ENCODE measurements at regions not wholly inside any gene's neighbourhood (a gene's known extent, or its start where the extent isn't known, plus 50 kb on each side); places are given as distances from the start of the nearest gene placed in this dataset.

- Histone ChIP-seq H3K27me3 (replicated peaks; ENCODE audit: insufficient read depth, low read depth, low read length, poor library complexity) (no peaks in the 10 kb centered on the region), H3K9me3 (ENCODE audit: low read depth, low read length, poor library complexity, severe bottlenecking) (no peaks in the 10 kb centered on the region), H3K4me3 (ENCODE audit: low read depth, low read length, poor library complexity, severe bottlenecking) (no peak overlapping the region), H3K27ac (ENCODE audit: low read depth, low read length, poor library complexity, severe bottlenecking) (no peak overlapping the region), H3K36me3 (ENCODE audit: insufficient read depth, low read length, poor library complexity, severe bottlenecking) (no peaks in the 10 kb centered on the region), H3K4me1 (ENCODE audit: insufficient read depth, low read length, poor library complexity, severe bottlenecking) (no peaks in the 10 kb centered on the region)
- POLR2A ChIA-PET (ENCODE audit: low non-redundant PET) = no interaction called here
- BruUV-seq (replicated peaks) = no TSS peak
- intact Hi-C loops (cut with micrococcal nuclease; ENCODE audit: unreplicated experiment) = no loop called here
- DNase-seq (ENCODE audit: low spot score) = no peak
- CTCF ChIA-PET = no interaction called here
- TF ChIP-seq EZH2 (IDR thresholded peaks at IDR 0.05; ENCODE audit: borderline replicate concordance, low read depth, low read length, poor library complexity, severe bottlenecking) = no peak
Observed at GRCh38 chr11:92130421-92130831, 94.2 kb upstream of the FAT3 start.

GRCh38 chr11:92129811-92130210 lies 94.8 kb upstream of the FAT3 start:
- CTCF ChIA-PET = no interaction called here
- Histone ChIP-seq H3K36me3 (ENCODE audit: insufficient read depth, low read length, poor library complexity, severe bottlenecking) (no peaks in the 10 kb centered on the region), H3K27ac (ENCODE audit: low read depth, low read length, poor library complexity, severe bottlenecking) (no peak overlapping the region), H3K27me3 (replicated peaks; ENCODE audit: insufficient read depth, low read depth, low read length, poor library complexity) (no peaks in the 10 kb centered on the region), H3K9me3 (ENCODE audit: low read depth, low read length, poor library complexity, severe bottlenecking) (no peaks in the 10 kb centered on the region), H3K4me3 (ENCODE audit: low read depth, low read length, poor library complexity, severe bottlenecking) (no peak overlapping the region), H3K4me1 (ENCODE audit: insufficient read depth, low read length, poor library complexity, severe bottlenecking) (no peaks in the 10 kb centered on the region)
- intact Hi-C loops (cut with micrococcal nuclease; ENCODE audit: unreplicated experiment) = no loop called here
- no TSS peak for BruUV-seq (replicated peaks)
- POLR2A ChIA-PET (ENCODE audit: low non-redundant PET) = interaction anchor here (0.6 kb wide), 1 partner anchor 176 kb away, joined by 3 read pairs; no protein-coding TSS in a partner anchor
- DNase-seq (ENCODE audit: low spot score) = no peak
- TF ChIP-seq CTCF (conservative IDR thresholded peaks at IDR 0.05; ENCODE audit: low read depth, low read length) (no peak), EZH2 (IDR thresholded peaks at IDR 0.05; ENCODE audit: borderline replicate concordance, low read depth, low read length, poor library complexity, severe bottlenecking) (no peak)

GRCh38 chr11:92128026-92128425 lies 96.6 kb upstream of the FAT3 start:
- Histone ChIP-seq H3K27ac (ENCODE audit: low read depth, low read length, poor library complexity, severe bottlenecking) (no peak overlapping the region), H3K27me3 (replicated peaks; ENCODE audit: insufficient read depth, low read depth, low read length, poor library complexity) (no peaks in the 10 kb centered on the region), H3K4me1 (ENCODE audit: insufficient read depth, low read length, poor library complexity, severe bottlenecking) (no peaks in the 10 kb centered on the region), H3K4me3 (ENCODE audit: low read depth, low read length, poor library complexity, severe bottlenecking) (no peak overlapping the region), H3K36me3 (ENCODE audit: insufficient read depth, low read length, poor library complexity, severe bottlenecking) (no peaks in the 10 kb centered on the region), H3K9me3 (ENCODE audit: low read depth, low read length, poor library complexity, severe bottlenecking) (no peaks in the 10 kb centered on the region)
- TF ChIP-seq CTCF (conservative IDR thresholded peaks at IDR 0.05; ENCODE audit: low read depth, low read length) (no peak), EZH2 (IDR thresholded peaks at IDR 0.05; ENCODE audit: borderline replicate concordance, low read depth, low read length, poor library complexity, severe bottlenecking) (no peak)
- no TSS peak for BruUV-seq (replicated peaks)
- POLR2A ChIA-PET (ENCODE audit: low non-redundant PET) = no interaction called here
- CTCF ChIA-PET = no interaction called here
- no peak for DNase-seq (ENCODE audit: low spot score)
- intact Hi-C loops (cut with micrococcal nuclease; ENCODE audit: unreplicated experiment) = no loop called here

- ChIA-PET CTCF (no interaction called here), POLR2A (ENCODE audit: low non-redundant PET) (no interaction called here)
- Histone ChIP-seq H3K9me3 (ENCODE audit: low read depth, low read length, poor library complexity, severe bottlenecking) (no peaks in the 10 kb centered on the region), H3K27ac (ENCODE audit: low read depth, low read length, poor library complexity, severe bottlenecking) (no peak overlapping the region), H3K4me1 (ENCODE audit: insufficient read depth, low read length, poor library complexity, severe bottlenecking) (no peaks in the 10 kb centered on the region), H3K4me3 (ENCODE audit: low read depth, low read length, poor library complexity, severe bottlenecking) (no peak overlapping the region), H3K27me3 (replicated peaks; ENCODE audit: insufficient read depth, low read depth, low read length, poor library complexity) (no peaks in the 10 kb centered on the region), H3K36me3 (ENCODE audit: insufficient read depth, low read length, poor library complexity, severe bottlenecking) (no peaks in the 10 kb centered on the region)
- BruUV-seq (replicated peaks) = no TSS peak
- TF ChIP-seq CTCF (conservative IDR thresholded peaks at IDR 0.05; ENCODE audit: low read depth, low read length) (no peak), EZH2 (IDR thresholded peaks at IDR 0.05; ENCODE audit: borderline replicate concordance, low read depth, low read length, poor library complexity, severe bottlenecking) (no peak)
- intact Hi-C loops (cut with micrococcal nuclease; ENCODE audit: unreplicated experiment) = no loop called here
- DNase-seq (ENCODE audit: low spot score) = no peak
Observed at GRCh38 chr11:92125321-92125720, 99.3 kb upstream of the FAT3 start.
